Keratinocyte (primary cell): ENCODE measurements at regions not wholly inside any gene's neighbourhood (a gene's known extent, or its start where the extent isn't known, plus 50 kb on each side); places are given as distances from the start of the nearest gene placed in this dataset.

Experiments used
- DNase-seq: peaks from one replicate; pipeline ENCODE4 v3.0.0-alpha.2; 2011; ENCODE audit warnings: low read depth, missing footprints, low spot score
- FAIRE-seq: peaks from 2 replicates; lab custom pipeline; 2011; peaks lifted over from hg19 to GRCh38; lab: Jason Lieb, UNC
- H2AFZ ChIP-seq: 2 replicates; pipeline ENCODE4 v1.6.0; 2012; ENCODE audit warnings: low read length, control low read depth, inconsistent platforms; ENCODE audit not compliant: control insufficient read depth
- H3K27ac ChIP-seq: 2 replicates; pipeline ENCODE4 v1.5.1; 2011; ENCODE audit warnings: low read length; ENCODE audit not compliant: control insufficient read depth, insufficient read depth
- H3K27me3 ChIP-seq: 3 replicates; pipeline ENCODE4 v1.6.0; 2011; ENCODE audit warnings: low read length; ENCODE audit not compliant: control insufficient read depth, insufficient read depth; ENCODE audit errors: extremely low read depth
- H3K36me3 ChIP-seq, 2 experiments: 2 replicates in 1 of 2; 3 replicates in 1 of 2; pipeline ENCODE4 v1.5.1; 2011; ENCODE audit warnings: low read length in 2 of 2, mild to moderate bottlenecking in 1 of 2; ENCODE audit not compliant: control insufficient read depth in 2 of 2, insufficient read depth in 2 of 2; ENCODE audit errors: extremely low read depth in 1 of 2
- H3K4me1 ChIP-seq: 3 replicates; pipeline ENCODE4 v1.5.1; 2011; ENCODE audit warnings: low read length; ENCODE audit not compliant: control insufficient read depth, insufficient read depth; ENCODE audit errors: extremely low read depth
- H3K4me2 ChIP-seq: 3 replicates; pipeline ENCODE4 v1.6.0; 2011; ENCODE audit warnings: low read depth, low read length; ENCODE audit not compliant: control insufficient read depth, insufficient read depth; ENCODE audit errors: extremely low read depth
- H3K4me3 ChIP-seq, 3 experiments: fragments of 200-600 bp in 1 of 3; sonication (generic) in 1 of 3; 2 replicates in 2 of 3; 3 replicates in 1 of 3; pipeline ENCODE4 v1.5.1; 2011 to 2016; ENCODE audit warnings: low read length in 3 of 3, mild to moderate bottlenecking in 3 of 3, control low read depth in 2 of 3, inconsistent platforms in 1 of 3, low read depth in 1 of 3, mixed read lengths in 1 of 3, mixed run types in 1 of 3, moderate library complexity in 1 of 3; ENCODE audit not compliant: control insufficient read depth in 2 of 3, insufficient read depth in 2 of 3; ENCODE audit errors: extremely low read depth in 1 of 3
- H3K79me2 ChIP-seq: 2 replicates; pipeline ENCODE4 v1.6.0; 2012; ENCODE audit warnings: low read length; ENCODE audit not compliant: control insufficient read depth, insufficient read depth
- H3K9ac ChIP-seq: 3 replicates; pipeline ENCODE4 v1.6.0; 2011; ENCODE audit warnings: low read length; ENCODE audit not compliant: control insufficient read depth, insufficient read depth; ENCODE audit errors: extremely low read depth
- H3K9me1 ChIP-seq: 3 replicates; pipeline ENCODE4 v1.6.0; 2011; ENCODE audit warnings: low read length; ENCODE audit not compliant: control insufficient read depth, insufficient read depth; ENCODE audit errors: extremely low read depth
- H3K9me3 ChIP-seq: 2 replicates; pipeline ENCODE4 v1.5.1; 2012; ENCODE audit warnings: low read depth, low read length; ENCODE audit not compliant: control insufficient read depth
- H4K20me1 ChIP-seq: 3 replicates; pipeline ENCODE4 v1.6.0; 2011; ENCODE audit warnings: low read length; ENCODE audit not compliant: control insufficient read depth, insufficient read depth; ENCODE audit errors: extremely low read depth
- EZH2 ChIP-seq: IDR thresholded peaks from one replicate; pipeline ENCODE4 v1.6.1; 2012; ENCODE audit warnings: inconsistent platforms, mild to moderate bottlenecking, low read length, moderate library complexity
- dilution Hi-C: fragments of 300-500 bp; cut with MboI; formaldehyde crosslinking; loops from one replicate; pipeline ENCODE4 v1.7.0; 2020; ENCODE audit warnings: low sequenced_read_pairs; ENCODE audit not compliant: extremely low pct_ligation_motif_present
- TF ChIP-seq, protein P1 (sequence below), 3 experiments: IDR thresholded peaks in 1 of 3; conservative IDR thresholded peaks in 1 of 3; optimal IDR thresholded peaks in 1 of 3; 2 replicates in 2 of 3; 3 replicates in 1 of 3; pipeline versions ENCODE3 to v1.5.1; 2011; ENCODE audit warnings: low read length in 3 of 3, mild to moderate bottlenecking in 3 of 3, moderate library complexity in 2 of 3, control low read depth in 1 of 3, inconsistent platforms in 1 of 3; ENCODE audit not compliant: insufficient read depth in 2 of 3; ENCODE audit errors: extremely low read depth in 1 of 3

DNA sequence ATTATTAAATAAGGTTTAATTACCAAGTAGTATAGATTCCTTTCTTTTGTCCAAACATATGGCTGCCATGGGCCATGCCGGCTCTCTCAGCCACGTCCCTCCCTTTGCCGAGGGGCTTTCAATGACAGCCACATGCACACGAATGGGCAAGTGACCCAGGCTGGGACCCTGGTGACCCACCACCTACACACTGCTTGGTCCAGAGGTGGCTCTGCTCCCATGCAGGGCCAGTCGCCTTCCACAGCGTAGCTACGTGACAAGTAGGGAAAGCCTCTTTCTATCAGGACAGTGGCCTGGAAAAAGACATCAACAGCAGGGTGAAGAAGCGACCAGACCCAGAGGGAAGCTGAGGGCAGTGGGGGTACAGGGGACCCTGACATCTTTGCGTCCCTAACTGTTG, 152.8 kb upstream of the CST7 start:
- no peaks in the 10 kb centered on the region for H3K27me3 ChIP-seq
- FAIRE-seq = no peak

DNA sequence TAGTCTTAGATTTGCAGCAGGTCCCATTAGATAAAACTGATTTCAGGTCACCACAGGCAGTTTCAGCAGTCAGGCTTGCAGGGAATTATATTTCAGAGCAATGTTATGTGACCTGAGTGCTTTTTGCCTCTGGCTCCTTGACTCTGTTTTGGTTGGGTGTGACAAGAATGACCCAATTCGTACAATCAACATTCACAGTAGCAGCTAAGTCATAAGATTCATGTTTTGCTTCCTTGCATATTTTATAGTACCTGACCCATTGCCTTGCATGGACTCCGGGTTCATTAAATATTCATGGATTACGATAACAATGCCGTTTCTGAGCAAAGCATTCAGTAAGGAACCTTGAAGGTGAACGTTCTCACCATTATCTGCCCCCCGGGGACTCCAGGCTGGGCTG, 152.0 kb upstream of the CST7 start:
- no peak overlapping the region for H3K9ac ChIP-seq
- H2AFZ ChIP-seq = no peak overlapping the region
- FAIRE-seq (no peak), DNase-seq (no peak)
- dilution Hi-C loops = no loop called here
- no peaks in the 10 kb centered on the region for H3K9me3 ChIP-seq
- H3K4me3 ChIP-seq = no peak overlapping the region
- no peaks in the 10 kb centered on the region for H3K27me3 ChIP-seq
- no peaks in the 10 kb centered on the region for H3K79me2 ChIP-seq
- no peak overlapping the region for H3K27ac ChIP-seq
- no peaks in the 10 kb centered on the region for H3K4me1 ChIP-seq
- no peaks in the 10 kb centered on the region for H3K9me1 ChIP-seq
- TF ChIP-seq, protein P1, sequence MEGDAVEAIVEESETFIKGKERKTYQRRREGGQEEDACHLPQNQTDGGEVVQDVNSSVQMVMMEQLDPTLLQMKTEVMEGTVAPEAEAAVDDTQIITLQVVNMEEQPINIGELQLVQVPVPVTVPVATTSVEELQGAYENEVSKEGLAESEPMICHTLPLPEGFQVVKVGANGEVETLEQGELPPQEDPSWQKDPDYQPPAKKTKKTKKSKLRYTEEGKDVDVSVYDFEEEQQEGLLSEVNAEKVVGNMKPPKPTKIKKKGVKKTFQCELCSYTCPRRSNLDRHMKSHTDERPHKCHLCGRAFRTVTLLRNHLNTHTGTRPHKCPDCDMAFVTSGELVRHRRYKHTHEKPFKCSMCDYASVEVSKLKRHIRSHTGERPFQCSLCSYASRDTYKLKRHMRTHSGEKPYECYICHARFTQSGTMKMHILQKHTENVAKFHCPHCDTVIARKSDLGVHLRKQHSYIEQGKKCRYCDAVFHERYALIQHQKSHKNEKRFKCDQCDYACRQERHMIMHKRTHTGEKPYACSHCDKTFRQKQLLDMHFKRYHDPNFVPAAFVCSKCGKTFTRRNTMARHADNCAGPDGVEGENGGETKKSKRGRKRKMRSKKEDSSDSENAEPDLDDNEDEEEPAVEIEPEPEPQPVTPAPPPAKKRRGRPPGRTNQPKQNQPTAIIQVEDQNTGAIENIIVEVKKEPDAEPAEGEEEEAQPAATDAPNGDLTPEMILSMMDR (optimal IDR thresholded peaks at IDR 0.05 in 1 of 3, IDR thresholded peaks at IDR 0.05 in 1 of 3, conservative IDR thresholded peaks at IDR 0.05 in 1 of 3; ENCODE audit: extremely low read depth in 1 of 3, insufficient read depth in 2 of 3, low read length in 3 of 3) = no peak
- no peak for TF ChIP-seq EZH2
- no peaks in the 10 kb centered on the region for H3K36me3 ChIP-seq
- no peak overlapping the region for H3K4me2 ChIP-seq
- H4K20me1 ChIP-seq = no peaks in the 10 kb centered on the region

More for the DNA sequence above, 152.8 kb upstream of the CST7 start:
- DNase-seq = no peak
- H3K36me3 ChIP-seq = no peaks in the 10 kb centered on the region
- no peaks in the 10 kb centered on the region for H3K9me1 ChIP-seq
- H3K27ac ChIP-seq = no peak overlapping the region
- no peak overlapping the region for H3K9ac ChIP-seq
- H4K20me1 ChIP-seq = no peaks in the 10 kb centered on the region
- H3K4me1 ChIP-seq = no peaks in the 10 kb centered on the region
- H3K9me3 ChIP-seq = no peaks in the 10 kb centered on the region
- dilution Hi-C loops = no loop called here
- H3K4me2 ChIP-seq = no peak overlapping the region
- no peaks in the 10 kb centered on the region for H3K79me2 ChIP-seq
- H3K4me3 ChIP-seq = no peak overlapping the region
- TF ChIP-seq, protein P1 (optimal IDR thresholded peaks at IDR 0.05 in 1 of 3, IDR thresholded peaks at IDR 0.05 in 1 of 3, conservative IDR thresholded peaks at IDR 0.05 in 1 of 3; ENCODE audit: extremely low read depth in 1 of 3, insufficient read depth in 2 of 3, low read length in 3 of 3) = no peak
- no peak for TF ChIP-seq EZH2
- H2AFZ ChIP-seq = no peak overlapping the region
